DND-41 (cell line): ENCODE measurements at regions not wholly inside any gene's neighbourhood (a gene's known extent, or its start where the extent isn't known, plus 50 kb on each side); places are given as distances from the start of the nearest gene placed in this dataset.

Source experiments
- ATAC-seq: fragments of 200-7000 bp; cut with Tn5 transposase; 3 replicates; pipeline ENCODE4 v1.9.1; 2021; ENCODE audit warnings: low read depth; ENCODE audit not compliant: insufficient read depth
- DNase-seq: peaks from one replicate; pipeline ENCODE4 v3.0.0-alpha.2; 2020
- H2AFZ ChIP-seq: 2 replicates; pipeline ENCODE4 v1.6.0; 2012; ENCODE audit warnings: low read depth, low read length
- H3K27ac ChIP-seq: 2 replicates; pipeline ENCODE4 v1.5.1; 2012; ENCODE audit warnings: low read length, inconsistent platforms
- H3K27me3 ChIP-seq: fragments of 200-600 bp; sonication (generic); 2 replicates; pipeline ENCODE4 v1.6.0; 2012; ENCODE audit warnings: low read length, mild to moderate bottlenecking, inconsistent platforms; ENCODE audit not compliant: insufficient read depth, poor library complexity
- H3K36me3 ChIP-seq: 2 replicates; pipeline ENCODE4 v1.5.1; 2012; ENCODE audit warnings: low read length, inconsistent platforms; ENCODE audit not compliant: insufficient read depth
- H3K4me1 ChIP-seq: 2 replicates; pipeline ENCODE4 v1.5.1; 2012; ENCODE audit warnings: mild to moderate bottlenecking, low read length; ENCODE audit not compliant: insufficient read depth
- H3K4me2 ChIP-seq: 2 replicates; pipeline ENCODE4 v1.6.0; 2012; ENCODE audit warnings: mild to moderate bottlenecking, moderate library complexity, low read length, inconsistent platforms; ENCODE audit not compliant: insufficient read depth
- H3K4me3 ChIP-seq, 2 experiments: fragments of 200-600 bp in 1 of 2; shearing (Covaris generic) in 1 of 2; 2 replicates each; pipeline ENCODE4 v1.5.1; 2012 to 2016; ENCODE audit warnings: inconsistent platforms in 2 of 2, low read length in 2 of 2, mild to moderate bottlenecking in 2 of 2, low read depth in 1 of 2, moderate library complexity in 1 of 2
- H3K79me2 ChIP-seq: 2 replicates; pipeline ENCODE4 v1.6.0; 2012; ENCODE audit warnings: low read length, inconsistent platforms; ENCODE audit not compliant: insufficient read depth
- H3K9ac ChIP-seq: 2 replicates; pipeline ENCODE4 v1.6.0; 2012; ENCODE audit warnings: low read depth, mild to moderate bottlenecking, inconsistent platforms, low read length, moderate library complexity
- H3K9me3 ChIP-seq: 2 replicates; pipeline ENCODE4 v1.5.1; 2012; ENCODE audit warnings: low read length, moderate library complexity, mild to moderate bottlenecking, inconsistent platforms; ENCODE audit not compliant: insufficient read depth, severe bottlenecking
- H4K20me1 ChIP-seq: 2 replicates; pipeline ENCODE4 v1.6.0; 2012; ENCODE audit warnings: low read length; ENCODE audit not compliant: insufficient read depth
- CTCF ChIP-seq: IDR thresholded peaks from 2 replicates; pipeline ENCODE4 v1.5.1; 2012; ENCODE audit warnings: borderline replicate concordance, low read length, moderate library complexity, mild to moderate bottlenecking; ENCODE audit not compliant: poor library complexity, severe bottlenecking; ENCODE audit errors: extremely low read depth
- EZH2 ChIP-seq: IDR thresholded peaks from 3 replicates; pipeline ENCODE4 v1.6.1; 2012; ENCODE audit warnings: borderline replicate concordance, low read depth, mild to moderate bottlenecking, moderate library complexity, low read length, inconsistent platforms; ENCODE audit not compliant: severe bottlenecking

GRCh38 chr6:112865131-112865530, 518.0 kb downstream of the RFPL4B start:
- Histone ChIP-seq H3K36me3 (no peaks in the 10 kb centered on the region), H3K27me3 (no peaks in the 10 kb centered on the region), H2AFZ (no peak overlapping the region), H3K9ac (no peak overlapping the region), H3K9me3 (no peaks in the 10 kb centered on the region), H3K4me3 (no peak overlapping the region), H3K79me2 (no peaks in the 10 kb centered on the region), H3K4me2 (no peak overlapping the region), H3K27ac (no peak overlapping the region), H4K20me1 (no peaks in the 10 kb centered on the region), H3K4me1 (no peaks in the 10 kb centered on the region)
- DNase-seq (no peak), ATAC-seq (no peak)
- no peak for TF ChIP-seq EZH2
- TF ChIP-seq CTCF = no peak

GRCh38 chr6:112874881-112875280, 527.8 kb downstream of the RFPL4B start:
- no peak overlapping the region for H2AFZ ChIP-seq
- DNase-seq = no peak
- H3K36me3 ChIP-seq = no peaks in the 10 kb centered on the region
- no peaks in the 10 kb centered on the region for H3K79me2 ChIP-seq
- no peak overlapping the region for H3K27ac ChIP-seq
- H3K27me3 ChIP-seq = no peaks in the 10 kb centered on the region
- H3K9me3 ChIP-seq = no peaks in the 10 kb centered on the region
- no peak for ATAC-seq
- H3K9ac ChIP-seq = no peak overlapping the region
- no peaks in the 10 kb centered on the region for H3K4me1 ChIP-seq
- no peak overlapping the region for H3K4me3 ChIP-seq
- TF ChIP-seq CTCF (no peak), EZH2 (no peak)
- no peaks in the 10 kb centered on the region for H4K20me1 ChIP-seq
- H3K4me2 ChIP-seq = no peak overlapping the region

GRCh38 chr6:112877134-112878100, 530.3 kb downstream of the RFPL4B start:
- Histone ChIP-seq H2AFZ (no peak overlapping the region), H3K9ac (no peak overlapping the region), H3K4me1 (no peaks in the 10 kb centered on the region), H3K4me2 (no peak overlapping the region), H3K27me3 (no peaks in the 10 kb centered on the region), H3K79me2 (no peaks in the 10 kb centered on the region), H3K9me3 (no peaks in the 10 kb centered on the region), H4K20me1 (no peaks in the 10 kb centered on the region), H3K27ac (no peak overlapping the region), H3K4me3 (no peak overlapping the region), H3K36me3 (no peaks in the 10 kb centered on the region)
- TF ChIP-seq EZH2 = no peak
- no peak for TF ChIP-seq CTCF
- DNase-seq (no peak), ATAC-seq (no peak)
